ENCODE measurements at regions not wholly inside any gene's neighbourhood (a gene's known extent, or its start where the extent isn't known, plus 50 kb on each side); places are given as distances from the start of the nearest gene placed in this dataset.

DNA sequence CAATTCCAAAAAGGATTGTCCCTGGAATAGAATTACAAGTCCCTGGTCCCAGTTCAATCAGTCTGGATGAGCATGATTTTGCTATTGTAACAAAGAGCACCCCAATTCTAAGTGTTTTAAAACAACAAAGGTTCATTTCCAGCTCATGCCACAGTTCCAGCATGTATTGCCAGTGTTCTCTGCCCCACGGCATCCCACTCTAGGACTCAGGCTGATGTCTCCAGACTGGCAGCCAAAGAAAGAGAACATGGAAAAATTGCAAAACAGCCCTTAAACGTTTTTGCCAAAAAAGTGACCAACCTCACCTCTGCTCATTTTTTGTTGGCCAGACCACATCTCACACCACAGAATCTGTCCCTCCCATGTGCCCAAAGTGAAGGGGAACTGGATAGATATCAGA lies 116.0 kb upstream of the PLXNC1 start:
- TF ChIP-seq, protein P1, sequence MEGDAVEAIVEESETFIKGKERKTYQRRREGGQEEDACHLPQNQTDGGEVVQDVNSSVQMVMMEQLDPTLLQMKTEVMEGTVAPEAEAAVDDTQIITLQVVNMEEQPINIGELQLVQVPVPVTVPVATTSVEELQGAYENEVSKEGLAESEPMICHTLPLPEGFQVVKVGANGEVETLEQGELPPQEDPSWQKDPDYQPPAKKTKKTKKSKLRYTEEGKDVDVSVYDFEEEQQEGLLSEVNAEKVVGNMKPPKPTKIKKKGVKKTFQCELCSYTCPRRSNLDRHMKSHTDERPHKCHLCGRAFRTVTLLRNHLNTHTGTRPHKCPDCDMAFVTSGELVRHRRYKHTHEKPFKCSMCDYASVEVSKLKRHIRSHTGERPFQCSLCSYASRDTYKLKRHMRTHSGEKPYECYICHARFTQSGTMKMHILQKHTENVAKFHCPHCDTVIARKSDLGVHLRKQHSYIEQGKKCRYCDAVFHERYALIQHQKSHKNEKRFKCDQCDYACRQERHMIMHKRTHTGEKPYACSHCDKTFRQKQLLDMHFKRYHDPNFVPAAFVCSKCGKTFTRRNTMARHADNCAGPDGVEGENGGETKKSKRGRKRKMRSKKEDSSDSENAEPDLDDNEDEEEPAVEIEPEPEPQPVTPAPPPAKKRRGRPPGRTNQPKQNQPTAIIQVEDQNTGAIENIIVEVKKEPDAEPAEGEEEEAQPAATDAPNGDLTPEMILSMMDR (IDR thresholded peaks at IDR 0.05; ENCODE audit: poor library complexity) = no peak
- TF ChIP-seq EZH2 (IDR thresholded peaks at IDR 0.05; ENCODE audit: borderline replicate concordance) = no peak
- TF ChIP-seq EZH2phosphoT487 (IDR thresholded peaks at IDR 0.05; ENCODE audit: low read depth, severe bottlenecking, unreplicated experiment) = no peak

Measured in hepatocyte (in vitro differentiated cells).